ENCODE measurements at regions not wholly inside any gene's neighbourhood (a gene's known extent, or its start where the extent isn't known, plus 50 kb on each side); places are given as distances from the start of the nearest gene placed in this dataset.
A peak's percentile ranks its signal among the peaks of the same experiment; 100 is the strongest.

- Mint-ChIP-seq H3K9me3 (ENCODE audit: unreplicated experiment) (no peaks in the 10 kb centered on the region), H3K4me3 (ENCODE audit: unreplicated experiment) (no peak overlapping the region), H3K27ac (ENCODE audit: unreplicated experiment) (no peak overlapping the region), H3K27me3 (ENCODE audit: unreplicated experiment) (peaks cover 62% of the 10 kb centered on the region), H3K4me1 (ENCODE audit: unreplicated experiment) (no peaks in the 10 kb centered on the region), H3K36me3 (ENCODE audit: unreplicated experiment) (no peaks in the 10 kb centered on the region)
- no peak for TF ChIP-seq CTCF (IDR thresholded peaks at IDR 0.05)
- DNase-seq (ENCODE audit: extremely low spot score, unreplicated experiment) = peak; percentile 74
Observed at GRCh38 chr7:39894904-39895303, 55.2 kb upstream of the CDK13 start.

- no peaks in the 10 kb centered on the region for H3K4me1 Mint-ChIP-seq (ENCODE audit: unreplicated experiment)
- no peak for TF ChIP-seq CTCF (IDR thresholded peaks at IDR 0.05)
- no peaks in the 10 kb centered on the region for H3K36me3 Mint-ChIP-seq (ENCODE audit: unreplicated experiment)
- no peak for DNase-seq (ENCODE audit: extremely low spot score, unreplicated experiment)
- H3K27ac Mint-ChIP-seq (ENCODE audit: unreplicated experiment) = no peak overlapping the region
- H3K27me3 Mint-ChIP-seq (ENCODE audit: unreplicated experiment) = peaks cover 56% of the 10 kb centered on the region
- no peak overlapping the region for H3K4me3 Mint-ChIP-seq (ENCODE audit: unreplicated experiment)
- H3K9me3 Mint-ChIP-seq (ENCODE audit: unreplicated experiment) = no peaks in the 10 kb centered on the region
Observed at GRCh38 chr7:39896840-39897239, 53.2 kb upstream of the CDK13 start.

- TF ChIP-seq CTCF (IDR thresholded peaks at IDR 0.05) = no peak
- no peaks in the 10 kb centered on the region for H3K9me3 Mint-ChIP-seq (ENCODE audit: unreplicated experiment)
Observed at GRCh38 chr7:39898867-39899266, 51.2 kb upstream of the CDK13 start.

More at GRCh38 chr7:39898867-39899266, 51.2 kb upstream of the CDK13 start:
- peaks cover 44% of the 10 kb centered on the region for H3K27me3 Mint-ChIP-seq (ENCODE audit: unreplicated experiment)
- no peak for DNase-seq (ENCODE audit: extremely low spot score, unreplicated experiment)
- no peak overlapping the region for H3K27ac Mint-ChIP-seq (ENCODE audit: unreplicated experiment)
- no peaks in the 10 kb centered on the region for H3K4me1 Mint-ChIP-seq (ENCODE audit: unreplicated experiment)
- H3K36me3 Mint-ChIP-seq (ENCODE audit: unreplicated experiment) = no peaks in the 10 kb centered on the region
- no peak overlapping the region for H3K4me3 Mint-ChIP-seq (ENCODE audit: unreplicated experiment)
